Common myeloid progenitor, CD34-positive (primary cell): ENCODE measurements at regions not wholly inside any gene's neighbourhood (a gene's known extent, or its start where the extent isn't known, plus 50 kb on each side); places are given as distances from the start of the nearest gene placed in this dataset.
A peak's percentile ranks its signal among the peaks of the same experiment; 100 is the strongest.

Experiments used
- CTCF ChIA-PET: fragments of 350-600 bp; sonication (Branson Sonifier 250); formaldehyde crosslinking; loops from one replicate; lab custom pipeline; 2021; ENCODE audit warnings: antibody characterized with exemption; lab: Charles Lee
- POLR2A ChIA-PET: fragments of 350-600 bp; sonication (Branson Sonifier 250); formaldehyde crosslinking; loops from one replicate; lab custom pipeline; 2021; ENCODE audit warnings: antibody characterized with exemption; lab: Charles Lee
- DNase-seq, 3 donors: peaks; one replicate each; pipeline versions ENCODE4 v3.0.0 to v3.0.0-alpha.2; 2013
- H3K27ac ChIP-seq, 2 experiments: 1 replicate in 1 of 2; 2 replicates in 1 of 2; pipeline ENCODE4 v1.7.0; 2013; ENCODE audit warnings: inconsistent platforms in 2 of 2, low read length in 2 of 2, mild to moderate bottlenecking in 2 of 2, low read depth in 1 of 2, moderate library complexity in 1 of 2; ENCODE audit not compliant: severe bottlenecking in 2 of 2, insufficient read depth in 1 of 2, poor library complexity in 1 of 2
- H3K27me3 ChIP-seq, 5 experiments: replicated peaks in 2 of 5; 1 replicate in 3 of 5; 2 replicates in 2 of 5; pipeline versions ENCODE4 v1.6.1 to v1.7.0; 2013; ENCODE audit warnings: low read length in 4 of 5, mild to moderate bottlenecking in 2 of 5, moderate library complexity in 2 of 5, inconsistent platforms in 1 of 5; ENCODE audit not compliant: insufficient read depth in 5 of 5, control insufficient read depth in 4 of 5
- H3K36me3 ChIP-seq, 4 experiments: 1 replicate in 2 of 4; 2 replicates in 2 of 4; pipeline versions ENCODE4 v1.6.1 to v1.7.0; 2013; ENCODE audit warnings: low read length in 3 of 4, control low read depth in 1 of 4, mild to moderate bottlenecking in 1 of 4; ENCODE audit not compliant: control insufficient read depth in 4 of 4, insufficient read depth in 4 of 4
- H3K4me1 ChIP-seq, 4 experiments: 1 replicate in 3 of 4; 2 replicates in 1 of 4; pipeline versions ENCODE4 v1.6.1 to v1.7.1; 2013; ENCODE audit warnings: low read length in 3 of 4, mild to moderate bottlenecking in 3 of 4, control low read depth in 1 of 4, inconsistent platforms in 1 of 4, moderate library complexity in 1 of 4; ENCODE audit not compliant: control insufficient read depth in 4 of 4, insufficient read depth in 4 of 4; ENCODE audit errors: control extremely low read depth in 1 of 4
- H3K4me3 ChIP-seq, 7 experiments: 1 replicate in 4 of 7; 2 replicates in 3 of 7; pipeline versions ENCODE4 v1.5.1 to v1.7.0; 2013; ENCODE audit warnings: mild to moderate bottlenecking in 7 of 7, low read length in 6 of 7, moderate library complexity in 6 of 7, inconsistent platforms in 2 of 7, low read depth in 2 of 7, control low read depth in 1 of 7; ENCODE audit not compliant: insufficient read depth in 4 of 7, control insufficient read depth in 1 of 7; ENCODE audit errors: extremely low read depth in 1 of 7
- H3K9me3 ChIP-seq, 5 experiments: 1 replicate in 4 of 5; 2 replicates in 1 of 5; pipeline versions ENCODE4 v1.6.1 to v1.7.1; 2013; ENCODE audit warnings: low read length in 4 of 5, mild to moderate bottlenecking in 2 of 5, inconsistent platforms in 1 of 5, low read depth in 1 of 5, moderate library complexity in 1 of 5; ENCODE audit not compliant: control insufficient read depth in 4 of 5, insufficient read depth in 2 of 5; ENCODE audit errors: control extremely low read depth in 1 of 5
- WGBS: methylation state at CpG from one replicate; pipeline ENCODE4 v1.1.5; 2013; ENCODE audit not compliant: insufficient coverage; 5-methylcytosine and 5-hydroxymethylcytosine counted together

- Histone ChIP-seq H3K36me3 (no peaks in the 10 kb centered on the region), H3K27me3 (no peaks in the 10 kb centered on the region), H3K9me3 (no peaks in the 10 kb centered on the region), H3K27ac (no peak overlapping the region), H3K4me1 (no peaks in the 10 kb centered on the region), H3K4me3 (no peak overlapping the region)
- ChIA-PET CTCF (no interaction called here), POLR2A (no interaction called here)
- DNase-seq = no peak
- 94% methylated on average over 6 of the region's 8 CpGs for WGBS
Observed at GRCh38 chr4:182083671-182084410, 159.4 kb upstream of the TENM3 start.

- WGBS = 51% methylated on average over 2 of the region's 4 CpGs
- DNase-seq = no peak
- H3K36me3 ChIP-seq = no peaks in the 10 kb centered on the region
- ChIA-PET CTCF (no interaction called here), POLR2A (no interaction called here)
- H3K9me3 ChIP-seq = no peaks in the 10 kb centered on the region
- no peaks in the 10 kb centered on the region for H3K27me3 ChIP-seq
- no peaks in the 10 kb centered on the region for H3K4me1 ChIP-seq
- no peak overlapping the region for H3K27ac ChIP-seq
- H3K4me3 ChIP-seq = no peak overlapping the region
Observed at GRCh38 chr4:182085051-182085480, 158.1 kb upstream of the TENM3 start.

- H3K4me1 ChIP-seq = no peaks in the 10 kb centered on the region
- H3K36me3 ChIP-seq = no peaks in the 10 kb centered on the region
- DNase-seq = no peak
- no CpG with 5 or more reads among the region's 2 CpGs for WGBS
- POLR2A ChIA-PET = no interaction called here
- CTCF ChIA-PET = no interaction called here
- H3K4me3 ChIP-seq = no peak overlapping the region
- H3K27me3 ChIP-seq = no peaks in the 10 kb centered on the region
- H3K9me3 ChIP-seq = no peaks in the 10 kb centered on the region
- no peak overlapping the region for H3K27ac ChIP-seq
Observed at GRCh38 chr4:182089326-182089725, 153.9 kb upstream of the TENM3 start.

GRCh38 chr4:182090186-182090585 is 153.0 kb upstream of the TENM3 start:
- Histone ChIP-seq H3K9me3 (no peaks in the 10 kb centered on the region), H3K4me3 (no peak overlapping the region), H3K27ac (no peak overlapping the region), H3K27me3 (no peaks in the 10 kb centered on the region), H3K4me1 (no peaks in the 10 kb centered on the region), H3K36me3 (no peaks in the 10 kb centered on the region)
- ChIA-PET CTCF (no interaction called here), POLR2A (no interaction called here)
- WGBS = 95% methylated on average over 2 of the region's 5 CpGs
- no peak for DNase-seq

GRCh38 chr4:182091128-182091527 is 152.1 kb upstream of the TENM3 start:
- H3K36me3 ChIP-seq = no peaks in the 10 kb centered on the region
- 91% methylated on average over 3 of the region's 5 CpGs for WGBS
- POLR2A ChIA-PET = no interaction called here
- H3K9me3 ChIP-seq = no peaks in the 10 kb centered on the region
- no peaks in the 10 kb centered on the region for H3K27me3 ChIP-seq
- no peaks in the 10 kb centered on the region for H3K4me1 ChIP-seq
- H3K27ac ChIP-seq = no peak overlapping the region
- no peak overlapping the region for H3K4me3 ChIP-seq
- no peak for DNase-seq
- CTCF ChIA-PET = no interaction called here

GRCh38 chr4:182093431-182093831 is 149.8 kb upstream of the TENM3 start:
- Histone ChIP-seq H3K27ac (no peak overlapping the region), H3K4me3 (no peak overlapping the region), H3K9me3 (peaks cover 0 to 1% (median 0%) of the 10 kb centered on the region in 5 experiments), H3K4me1 (no peaks in the 10 kb centered on the region), H3K36me3 (no peaks in the 10 kb centered on the region), H3K27me3 (no peaks in the 10 kb centered on the region)
- POLR2A ChIA-PET = no interaction called here
- peak in 2 of 3 donors; percentile 6 to 43 for DNase-seq
- WGBS = 55% methylated on average over 7 of the region's 7 CpGs
- CTCF ChIA-PET = no interaction called here

- ChIA-PET CTCF (no interaction called here), POLR2A (no interaction called here)
- 78% methylated on average over 2 of the region's 3 CpGs for WGBS
- Histone ChIP-seq H3K4me1 (no peaks in the 10 kb centered on the region), H3K36me3 (no peaks in the 10 kb centered on the region), H3K27me3 (no peaks in the 10 kb centered on the region), H3K9me3 (peaks cover 0 to 2% (median 0%) of the 10 kb centered on the region in 5 experiments), H3K4me3 (no peak overlapping the region), H3K27ac (no peak overlapping the region)
- no peak for DNase-seq
Observed at GRCh38 chr4:182093935-182094334, 149.3 kb upstream of the TENM3 start.
